ENCODE measurements at regions not wholly inside any gene's neighbourhood (a gene's known extent, or its start where the extent isn't known, plus 50 kb on each side); places are given as distances from the start of the nearest gene placed in this dataset.

DNA sequence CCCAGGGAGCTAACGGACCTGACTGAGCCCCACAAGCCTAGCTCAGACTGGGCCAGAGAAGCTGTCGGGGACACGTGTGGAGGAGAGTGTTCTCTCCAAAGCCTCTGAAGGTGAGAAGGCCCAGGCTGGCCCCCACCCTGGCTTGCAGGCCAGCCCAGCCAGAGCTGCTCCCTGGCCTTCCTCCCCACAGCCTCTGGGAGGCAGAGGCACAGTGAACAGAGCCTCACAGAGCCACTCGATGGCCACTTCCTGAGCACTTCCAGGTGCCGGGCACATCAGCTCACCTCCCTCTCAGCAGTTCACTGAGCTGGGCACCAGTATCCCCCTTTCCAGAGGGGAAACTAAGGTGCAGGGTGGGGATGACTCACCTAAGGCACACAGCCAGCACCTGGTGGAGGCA is 109.4 kb upstream of the LINGO1 start:
- TF ChIP-seq, protein P1, sequence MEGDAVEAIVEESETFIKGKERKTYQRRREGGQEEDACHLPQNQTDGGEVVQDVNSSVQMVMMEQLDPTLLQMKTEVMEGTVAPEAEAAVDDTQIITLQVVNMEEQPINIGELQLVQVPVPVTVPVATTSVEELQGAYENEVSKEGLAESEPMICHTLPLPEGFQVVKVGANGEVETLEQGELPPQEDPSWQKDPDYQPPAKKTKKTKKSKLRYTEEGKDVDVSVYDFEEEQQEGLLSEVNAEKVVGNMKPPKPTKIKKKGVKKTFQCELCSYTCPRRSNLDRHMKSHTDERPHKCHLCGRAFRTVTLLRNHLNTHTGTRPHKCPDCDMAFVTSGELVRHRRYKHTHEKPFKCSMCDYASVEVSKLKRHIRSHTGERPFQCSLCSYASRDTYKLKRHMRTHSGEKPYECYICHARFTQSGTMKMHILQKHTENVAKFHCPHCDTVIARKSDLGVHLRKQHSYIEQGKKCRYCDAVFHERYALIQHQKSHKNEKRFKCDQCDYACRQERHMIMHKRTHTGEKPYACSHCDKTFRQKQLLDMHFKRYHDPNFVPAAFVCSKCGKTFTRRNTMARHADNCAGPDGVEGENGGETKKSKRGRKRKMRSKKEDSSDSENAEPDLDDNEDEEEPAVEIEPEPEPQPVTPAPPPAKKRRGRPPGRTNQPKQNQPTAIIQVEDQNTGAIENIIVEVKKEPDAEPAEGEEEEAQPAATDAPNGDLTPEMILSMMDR (CRISPR knock-in tag; IDR thresholded peaks at IDR 0.05) = no peak
- TF ChIP-seq CHD2 (IDR thresholded peaks at IDR 0.05; ENCODE audit: low read depth, low read length) (no peak), TRIM24 (CRISPR knock-in tag; IDR thresholded peaks at IDR 0.05) (no peak), MXI1 (IDR thresholded peaks at IDR 0.05; ENCODE audit: borderline replicate concordance, low read depth, low read length) (no peak), TCF7L2 (IDR thresholded peaks at IDR 0.05; ENCODE audit: low read depth, low read length) (no peak)
- TF ChIP-seq, protein P2, sequence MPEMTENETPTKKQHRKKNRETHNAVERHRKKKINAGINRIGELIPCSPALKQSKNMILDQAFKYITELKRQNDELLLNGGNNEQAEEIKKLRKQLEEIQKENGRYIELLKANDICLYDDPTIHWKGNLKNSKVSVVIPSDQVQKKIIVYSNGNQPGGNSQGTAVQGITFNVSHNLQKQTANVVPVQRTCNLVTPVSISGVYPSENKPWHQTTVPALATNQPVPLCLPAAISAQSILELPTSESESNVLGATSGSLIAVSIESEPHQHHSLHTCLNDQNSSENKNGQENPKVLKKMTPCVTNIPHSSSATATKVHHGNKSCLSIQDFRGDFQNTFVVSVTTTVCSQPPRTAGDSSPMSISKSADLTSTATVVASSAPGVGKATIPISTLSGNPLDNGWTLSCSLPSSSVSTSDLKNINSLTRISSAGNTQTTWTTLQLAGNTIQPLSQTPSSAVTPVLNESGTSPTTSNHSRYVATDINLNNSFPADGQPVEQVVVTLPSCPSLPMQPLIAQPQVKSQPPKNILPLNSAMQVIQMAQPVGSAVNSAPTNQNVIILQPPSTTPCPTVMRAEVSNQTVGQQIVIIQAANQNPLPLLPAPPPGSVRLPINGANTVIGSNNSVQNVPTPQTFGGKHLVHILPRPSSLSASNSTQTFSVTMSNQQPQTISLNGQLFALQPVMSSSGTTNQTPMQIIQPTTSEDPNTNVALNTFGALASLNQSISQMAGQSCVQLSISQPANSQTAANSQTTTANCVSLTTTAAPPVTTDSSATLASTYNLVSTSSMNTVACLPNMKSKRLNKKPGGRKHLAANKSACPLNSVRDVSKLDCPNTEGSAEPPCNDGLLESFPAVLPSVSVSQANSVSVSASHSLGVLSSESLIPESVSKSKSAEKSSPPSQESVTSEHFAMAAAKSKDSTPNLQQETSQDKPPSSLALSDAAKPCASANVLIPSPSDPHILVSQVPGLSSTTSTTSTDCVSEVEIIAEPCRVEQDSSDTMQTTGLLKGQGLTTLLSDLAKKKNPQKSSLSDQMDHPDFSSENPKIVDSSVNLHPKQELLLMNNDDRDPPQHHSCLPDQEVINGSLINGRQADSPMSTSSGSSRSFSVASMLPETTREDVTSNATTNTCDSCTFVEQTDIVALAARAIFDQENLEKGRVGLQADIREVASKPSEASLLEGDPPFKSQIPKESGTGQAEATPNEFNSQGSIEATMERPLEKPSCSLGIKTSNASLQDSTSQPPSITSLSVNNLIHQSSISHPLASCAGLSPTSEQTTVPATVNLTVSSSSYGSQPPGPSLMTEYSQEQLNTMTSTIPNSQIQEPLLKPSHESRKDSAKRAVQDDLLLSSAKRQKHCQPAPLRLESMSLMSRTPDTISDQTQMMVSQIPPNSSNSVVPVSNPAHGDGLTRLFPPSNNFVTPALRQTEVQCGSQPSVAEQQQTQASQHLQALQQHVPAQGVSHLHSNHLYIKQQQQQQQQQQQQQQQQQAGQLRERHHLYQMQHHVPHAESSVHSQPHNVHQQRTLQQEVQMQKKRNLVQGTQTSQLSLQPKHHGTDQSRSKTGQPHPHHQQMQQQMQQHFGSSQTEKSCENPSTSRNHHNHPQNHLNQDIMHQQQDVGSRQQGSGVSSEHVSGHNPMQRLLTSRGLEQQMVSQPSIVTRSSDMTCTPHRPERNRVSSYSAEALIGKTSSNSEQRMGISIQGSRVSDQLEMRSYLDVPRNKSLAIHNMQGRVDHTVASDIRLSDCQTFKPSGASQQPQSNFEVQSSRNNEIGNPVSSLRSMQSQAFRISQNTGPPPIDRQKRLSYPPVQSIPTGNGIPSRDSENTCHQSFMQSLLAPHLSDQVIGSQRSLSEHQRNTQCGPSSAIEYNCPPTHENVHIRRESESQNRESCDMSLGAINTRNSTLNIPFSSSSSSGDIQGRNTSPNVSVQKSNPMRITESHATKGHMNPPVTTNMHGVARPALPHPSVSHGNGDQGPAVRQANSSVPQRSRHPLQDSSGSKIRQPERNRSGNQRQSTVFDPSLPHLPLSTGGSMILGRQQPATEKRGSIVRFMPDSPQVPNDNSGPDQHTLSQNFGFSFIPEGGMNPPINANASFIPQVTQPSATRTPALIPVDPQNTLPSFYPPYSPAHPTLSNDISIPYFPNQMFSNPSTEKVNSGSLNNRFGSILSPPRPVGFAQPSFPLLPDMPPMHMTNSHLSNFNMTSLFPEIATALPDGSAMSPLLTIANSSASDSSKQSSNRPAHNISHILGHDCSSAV (CRISPR knock-in tag; IDR thresholded peaks at IDR 0.05; ENCODE audit: borderline replicate concordance) = no peak
